Kidney (tissue), 13 donors: ENCODE measurements at regions not wholly inside any gene's neighbourhood (a gene's known extent, or its start where the extent isn't known, plus 50 kb on each side); places are given as distances from the start of the nearest gene placed in this dataset.

Source experiments
- DNase-seq, 5 donors: peaks; one replicate each; pipeline ENCODE4 v3.0.0-alpha.2; 2013 to 2020
- FAIRE-seq: peaks from 2 replicates; lab custom pipeline; 2012; peaks lifted over from hg19 to GRCh38; lab: Jason Lieb, UNC
- H3K27ac ChIP-seq, 2 donors: one replicate each; pipeline ENCODE4 v1.7.0; 2013; ENCODE audit warnings: low read depth in 2 of 2, low read length in 2 of 2, inconsistent platforms in 1 of 2
- H3K27me3 ChIP-seq: one replicate; pipeline ENCODE4 v1.7.1; 2013; ENCODE audit warnings: low read length, inconsistent platforms; ENCODE audit not compliant: control insufficient read depth, insufficient read depth
- H3K36me3 ChIP-seq, 3 donors: one replicate each; pipeline versions ENCODE4 v1.7.0 to v1.7.1; 2013; ENCODE audit warnings: low read length in 3 of 3, control low read depth in 1 of 3, inconsistent platforms in 1 of 3; ENCODE audit not compliant: insufficient read depth in 3 of 3, control insufficient read depth in 2 of 3
- H3K4me1 ChIP-seq, 3 donors: one replicate each; pipeline versions ENCODE4 v1.7.0 to v1.7.1; 2013; ENCODE audit warnings: low read length in 3 of 3, inconsistent platforms in 1 of 3, low read depth in 1 of 3; ENCODE audit not compliant: control insufficient read depth in 2 of 3, insufficient read depth in 2 of 3
- H3K4me3 ChIP-seq, 3 donors: one replicate each; pipeline versions ENCODE4 v1.7.0 to v1.8.1; 2013; ENCODE audit warnings: low read length in 3 of 3, control low read depth in 1 of 3, inconsistent platforms in 1 of 3
- H3K9ac ChIP-seq, 3 donors: one replicate each; pipeline versions ENCODE4 v1.7.0 to v1.7.1; 2013; ENCODE audit warnings: low read length in 3 of 3, control low read depth in 1 of 3, inconsistent platforms in 1 of 3
- H3K9me3 ChIP-seq, 3 donors: one replicate each; pipeline versions ENCODE4 v1.7.0 to v1.7.1; 2013; ENCODE audit warnings: low read length in 3 of 3, control low read depth in 1 of 3, inconsistent platforms in 1 of 3; ENCODE audit not compliant: control insufficient read depth in 2 of 3, insufficient read depth in 1 of 3
- CTCF ChIP-seq: IDR thresholded peaks from 3 replicates; pipeline ENCODE4 v1.5.1; 2012; ENCODE audit warnings: mild to moderate bottlenecking, moderate library complexity, borderline replicate concordance; ENCODE audit not compliant: insufficient read depth; ENCODE audit errors: extremely low read depth
- intact Hi-C: fragments of 100-400 bp; cut with DNase I; formaldehyde crosslinking; loops from one replicate; pipeline ENCODE4 v1.11.1; 2022
- donor health status: control.
- donor health status: control.
- donor health status: control.
- donor health status: control.
- donor health status: control.
- donor health status: DM: yes; HTN: yes; CAD: no.
- donor health status: Normal renal cell carcinoma (clear cell type).

- intact Hi-C loops, result no loop called here
- Histone ChIP-seq H3K27ac (no peak overlapping the region), H3K9ac (no peak overlapping the region), H3K27me3 (no peaks in the 10 kb centered on the region), H3K4me1 (no peaks in the 10 kb centered on the region), H3K9me3 (no peaks in the 10 kb centered on the region), H3K36me3 (no peaks in the 10 kb centered on the region), H3K4me3 (no peak overlapping the region)
- no peak for DNase-seq
- FAIRE-seq, result no peak
- no peak for TF ChIP-seq CTCF
Observed at GRCh38 chr15:29952225-29952624, 130.0 kb upstream of the TJP1 start.

GRCh38 chr15:29945943-29946596 is 123.8 kb upstream of the TJP1 start:
- TF ChIP-seq CTCF, result no peak
- Histone ChIP-seq H3K4me1 (peaks cover 0 to 3% (median 0%) of the 10 kb centered on the region in 3 donors), H3K9me3 (no peaks in the 10 kb centered on the region), H3K9ac (no peak overlapping the region), H3K4me3 (no peak overlapping the region), H3K27ac (no peak overlapping the region), H3K27me3 (no peaks in the 10 kb centered on the region), H3K36me3 (no peaks in the 10 kb centered on the region)
- intact Hi-C loops, result no loop called here
- FAIRE-seq (no peak), DNase-seq (no peak)

- no peak overlapping the region for H3K9ac ChIP-seq
- peaks cover 0 to 3% (median 0%) of the 10 kb centered on the region in 3 donors for H3K4me1 ChIP-seq
- H3K9me3 ChIP-seq, result no peaks in the 10 kb centered on the region
- intact Hi-C loops, result no loop called here
- no peak for FAIRE-seq
- no peak overlapping the region for H3K4me3 ChIP-seq
- no peaks in the 10 kb centered on the region for H3K27me3 ChIP-seq
- no peak for TF ChIP-seq CTCF
- DNase-seq, result no peak
- H3K36me3 ChIP-seq, result no peaks in the 10 kb centered on the region
- H3K27ac ChIP-seq, result no peak overlapping the region
Observed at GRCh38 chr15:29944925-29945324, 122.7 kb upstream of the TJP1 start.

GRCh38 chr15:29942548-29942947 is 120.3 kb upstream of the TJP1 start:
- no peaks in the 10 kb centered on the region for H3K27me3 ChIP-seq
- no peak for FAIRE-seq
- no peak for DNase-seq
- intact Hi-C loops, result no loop called here
- H3K4me3 ChIP-seq, result no peak overlapping the region
- peaks cover 0 to 3% (median 0%) of the 10 kb centered on the region in 3 donors for H3K4me1 ChIP-seq
- no peak overlapping the region for H3K27ac ChIP-seq
- no peaks in the 10 kb centered on the region for H3K36me3 ChIP-seq
- H3K9ac ChIP-seq, result no peak overlapping the region
- no peaks in the 10 kb centered on the region for H3K9me3 ChIP-seq
- no peak for TF ChIP-seq CTCF
